Parathyroid adenoma (tissue), 2 donors: ENCODE measurements at regions not wholly inside any gene's neighbourhood (a gene's known extent, or its start where the extent isn't known, plus 50 kb on each side); places are given as distances from the start of the nearest gene placed in this dataset.

Source experiments
- H2AFZ ChIP-seq: fragments of 300-600 bp; sonication (generic); one replicate; pipeline ENCODE4 v1.7.0; 2017; ENCODE audit warnings: antibody characterized with exemption, mild to moderate bottlenecking
- H3K27ac ChIP-seq: fragments of 300-600 bp; sonication (generic); one replicate; pipeline ENCODE4 v1.7.0; 2017
- H3K27me3 ChIP-seq: fragments of 300-600 bp; sonication (generic); one replicate; pipeline ENCODE4 v1.7.0; 2017; ENCODE audit warnings: low read length; ENCODE audit not compliant: control insufficient read depth, insufficient read depth
- H3K36me3 ChIP-seq: fragments of 300-600 bp; sonication (generic); one replicate; pipeline ENCODE4 v1.7.0; 2017; ENCODE audit warnings: low read length; ENCODE audit not compliant: control insufficient read depth, insufficient read depth
- H3K4me1 ChIP-seq: fragments of 300-600 bp; sonication (generic); one replicate; pipeline ENCODE4 v1.7.0; 2017; ENCODE audit warnings: control low read depth
- H3K4me2 ChIP-seq: fragments of 300-600 bp; sonication (generic); one replicate; pipeline ENCODE4 v1.7.0; 2017; ENCODE audit warnings: low read length
- H3K4me3 ChIP-seq: fragments of 300-600 bp; sonication (generic); one replicate; pipeline ENCODE4 v1.7.0; 2017; ENCODE audit warnings: low read depth, low read length
- H3K79me2 ChIP-seq: fragments of 300-600 bp; sonication (generic); one replicate; pipeline ENCODE4 v1.7.0; 2017; ENCODE audit warnings: control low read depth
- H3K9ac ChIP-seq: fragments of 300-600 bp; sonication (generic); one replicate; pipeline ENCODE4 v1.7.0; 2017; ENCODE audit warnings: mild to moderate bottlenecking
- H3K9me3 ChIP-seq: fragments of 300-600 bp; sonication (generic); one replicate; pipeline ENCODE4 v1.7.0; 2017; ENCODE audit warnings: low read length; ENCODE audit not compliant: control insufficient read depth
- CTCF ChIP-seq: fragments of 300-600 bp; sonication (generic); IDR thresholded peaks from one replicate; pipeline ENCODE4 v1.7.0; 2017; ENCODE audit warnings: antibody characterized with exemption, mild to moderate bottlenecking
- donor health status: primary hyperparathyroidism.

- no peaks in the 10 kb centered on the region for H3K27me3 ChIP-seq
- H2AFZ ChIP-seq = no peak overlapping the region
- H3K79me2 ChIP-seq = no peaks in the 10 kb centered on the region
- H3K9me3 ChIP-seq = no peaks in the 10 kb centered on the region
- H3K36me3 ChIP-seq = no peaks in the 10 kb centered on the region
- no peaks in the 10 kb centered on the region for H3K4me1 ChIP-seq
- H3K4me2 ChIP-seq = no peak overlapping the region
- H3K9ac ChIP-seq = no peak overlapping the region
- H3K27ac ChIP-seq = no peak overlapping the region
- no peak overlapping the region for H3K4me3 ChIP-seq
- TF ChIP-seq CTCF = no peak
These were observed 492.9 kb downstream of the GBE1 start for GRCh38 chr3:81268526-81268925.

GRCh38 chr3:81261996-81262395 lies 499.4 kb downstream of the GBE1 start:
- Histone ChIP-seq H3K4me2 (no peak overlapping the region), H3K9ac (no peak overlapping the region), H3K9me3 (no peaks in the 10 kb centered on the region), H3K4me1 (no peaks in the 10 kb centered on the region), H3K27me3 (no peaks in the 10 kb centered on the region), H3K4me3 (no peak overlapping the region), H3K79me2 (no peaks in the 10 kb centered on the region), H3K27ac (no peak overlapping the region), H3K36me3 (no peaks in the 10 kb centered on the region), H2AFZ (no peak overlapping the region)
- no peak for TF ChIP-seq CTCF

GRCh38 chr3:81255463-81255862 lies 506.0 kb downstream of the GBE1 start:
- no peaks in the 10 kb centered on the region for H3K27me3 ChIP-seq
- no peaks in the 10 kb centered on the region for H3K79me2 ChIP-seq
- no peaks in the 10 kb centered on the region for H3K36me3 ChIP-seq
- H3K4me2 ChIP-seq = no peak overlapping the region
- no peaks in the 10 kb centered on the region for H3K4me1 ChIP-seq
- no peak overlapping the region for H3K4me3 ChIP-seq
- H2AFZ ChIP-seq = no peak overlapping the region
- no peak for TF ChIP-seq CTCF
- H3K27ac ChIP-seq = no peak overlapping the region
- H3K9ac ChIP-seq = no peak overlapping the region
- H3K9me3 ChIP-seq = no peaks in the 10 kb centered on the region

GRCh38 chr3:81251096-81251495 lies 510.3 kb downstream of the GBE1 start:
- H3K4me3 ChIP-seq = no peak overlapping the region
- no peak overlapping the region for H3K4me2 ChIP-seq
- H3K9me3 ChIP-seq = no peaks in the 10 kb centered on the region
- no peak for TF ChIP-seq CTCF
- no peaks in the 10 kb centered on the region for H3K36me3 ChIP-seq
- H3K9ac ChIP-seq = no peak overlapping the region
- no peaks in the 10 kb centered on the region for H3K4me1 ChIP-seq
- H3K79me2 ChIP-seq = no peaks in the 10 kb centered on the region
- H2AFZ ChIP-seq = no peak overlapping the region
- no peaks in the 10 kb centered on the region for H3K27me3 ChIP-seq
- no peak overlapping the region for H3K27ac ChIP-seq

GRCh38 chr3:81249540-81250029 lies 511.9 kb downstream of the GBE1 start:
- Histone ChIP-seq H3K4me2 (no peak overlapping the region), H3K4me3 (no peak overlapping the region), H3K9me3 (no peaks in the 10 kb centered on the region), H2AFZ (no peak overlapping the region), H3K36me3 (no peaks in the 10 kb centered on the region), H3K79me2 (no peaks in the 10 kb centered on the region), H3K27me3 (no peaks in the 10 kb centered on the region), H3K4me1 (no peaks in the 10 kb centered on the region), H3K9ac (no peak overlapping the region), H3K27ac (no peak overlapping the region)
- no peak for TF ChIP-seq CTCF
